H1 (cell line): ENCODE measurements at regions not wholly inside any gene's neighbourhood (a gene's known extent, or its start where the extent isn't known, plus 50 kb on each side); places are given as distances from the start of the nearest gene placed in this dataset.

Source experiments
- CTCF ChIA-PET: fragments of 300-600 bp; sonication (Branson Sonifier 250); formaldehyde crosslinking; loops from one replicate; lab custom pipeline; 2021; ENCODE audit not compliant: partially characterized antibody; lab: Charles Lee
- POLR2A ChIA-PET: fragments of 300-600 bp; sonication (Branson Sonifier 250); formaldehyde crosslinking; loops from one replicate; lab custom pipeline; 2021; ENCODE audit warnings: inconsistent platforms; ENCODE audit not compliant: partially characterized antibody; lab: Charles Lee
- DNase-seq, 2 experiments: peaks; one replicate each; pipeline versions ENCODE4 v3.0.0 to v3.0.0-alpha.2; 2010 to 2022; ENCODE audit warnings: low spot score in 2 of 2, low read depth in 1 of 2, mixed read lengths in 1 of 2
- FAIRE-seq: peaks from 2 replicates; lab custom pipeline; 2011; peaks lifted over from hg19 to GRCh38; lab: Jason Lieb, UNC
- H2AFZ ChIP-seq: 2 replicates; pipeline ENCODE4 v1.8.1; 2012; ENCODE audit warnings: low read length, inconsistent platforms
- H2AK5ac ChIP-seq: 2 replicates; pipeline ENCODE4 v1.6.1; 2013; ENCODE audit warnings: low read depth, low read length
- H2BK120ac ChIP-seq: replicated peaks from 2 replicates; pipeline ENCODE3; 2013; ENCODE audit warnings: low read depth, low read length, inconsistent platforms
- H2BK12ac ChIP-seq: 2 replicates; pipeline ENCODE4 v1.6.1; 2013; ENCODE audit warnings: low read depth, low read length
- H2BK15ac ChIP-seq: 2 replicates; pipeline ENCODE4 v1.6.1; 2013; ENCODE audit warnings: low read length
- H2BK20ac ChIP-seq: 2 replicates; pipeline ENCODE4 v1.6.1; 2013; ENCODE audit warnings: low read length
- H2BK5ac ChIP-seq: 2 replicates; pipeline ENCODE4 v1.6.1; 2013; ENCODE audit warnings: low read depth, low read length
- H3K14ac ChIP-seq: 2 replicates; pipeline ENCODE4 v1.6.1; 2013; ENCODE audit warnings: inconsistent platforms; ENCODE audit not compliant: insufficient read length
- H3K18ac ChIP-seq: 2 replicates; pipeline ENCODE4 v1.6.1; 2013; ENCODE audit warnings: low read length; ENCODE audit errors: extremely low read depth
- H3K23ac ChIP-seq: 2 replicates; pipeline ENCODE4 v1.6.1; 2013; ENCODE audit warnings: inconsistent platforms; ENCODE audit not compliant: insufficient read length
- H3K23me2 ChIP-seq: 2 replicates; pipeline ENCODE4 v1.6.1; 2013; ENCODE audit warnings: low read depth, low read length
- H3K27ac ChIP-seq: 2 replicates; pipeline ENCODE4 v1.6.1; 2011; ENCODE audit warnings: low read depth, low read length, inconsistent platforms
- H3K27me3 ChIP-seq, 4 experiments: replicated peaks in 1 of 4; 1 replicate in 1 of 4; 2 replicates in 3 of 4; pipeline versions ENCODE4 v1.6.1 to v1.8.1; 2011 to 2013; ENCODE audit warnings: low read length in 3 of 4, mild to moderate bottlenecking in 3 of 4, inconsistent platforms in 2 of 4, mixed read lengths in 2 of 4, moderate library complexity in 1 of 4; ENCODE audit not compliant: control insufficient read depth in 3 of 4, insufficient read depth in 3 of 4; ENCODE audit errors: extremely low read depth in 1 of 4
- H3K36me3 ChIP-seq, 4 experiments: 2 replicates each; pipeline versions ENCODE4 v1.6.1 to v1.8.1; 2011 to 2013; ENCODE audit warnings: mild to moderate bottlenecking in 4 of 4, low read length in 3 of 4, moderate library complexity in 2 of 4, control low read depth in 1 of 4, inconsistent platforms in 1 of 4; ENCODE audit not compliant: insufficient read depth in 4 of 4, control insufficient read depth in 2 of 4
- H3K4ac ChIP-seq: replicated peaks from 2 replicates; pipeline ENCODE3; 2013; ENCODE audit warnings: low read length, low read depth, mixed read lengths, inconsistent platforms; ENCODE audit not compliant: insufficient read length
- H3K4me1 ChIP-seq, 4 experiments: replicated peaks in 1 of 4; 1 replicate in 1 of 4; 2 replicates in 3 of 4; pipeline versions ENCODE4 v1.6.1 to v1.8.1; 2011 to 2013; ENCODE audit warnings: low read length in 3 of 4, inconsistent platforms in 2 of 4, mixed read lengths in 1 of 4; ENCODE audit not compliant: insufficient read depth in 4 of 4, control insufficient read depth in 3 of 4
- H3K4me2 ChIP-seq, 2 experiments: 2 replicates each; pipeline versions ENCODE4 v1.6.1 to v1.8.1; 2011 to 2013; ENCODE audit warnings: low read depth in 2 of 2, low read length in 2 of 2, control low read depth in 1 of 2, inconsistent platforms in 1 of 2, mild to moderate bottlenecking in 1 of 2; ENCODE audit not compliant: insufficient read depth in 1 of 2
- H3K4me3 ChIP-seq, 4 experiments: fragments of 200-600, 300-600 bp in 1 of 4; sonication (generic), shearing (Covaris generic), sonication (Bioruptor Twin) in 1 of 4; 2 replicates each; pipeline versions ENCODE4 v1.5.1 to v1.8.1; 2011 to 2016; ENCODE audit warnings: low read length in 4 of 4, low read depth in 3 of 4, control low read depth in 2 of 4, inconsistent platforms in 2 of 4, mild to moderate bottlenecking in 2 of 4, mixed read lengths in 1 of 4, moderate library complexity in 1 of 4; ENCODE audit not compliant: insufficient read depth in 2 of 4; ENCODE audit errors: extremely low read depth in 1 of 4
- H3K56ac ChIP-seq: replicated peaks from 2 replicates; pipeline ENCODE3; 2013; ENCODE audit warnings: low read depth, mild to moderate bottlenecking, mixed read lengths, low read length, inconsistent platforms; ENCODE audit not compliant: insufficient read length
- H3K79me1 ChIP-seq: 2 replicates; pipeline ENCODE4 v1.6.1; 2013; ENCODE audit warnings: low read depth, low read length, control low read depth
- H3K79me2 ChIP-seq, 2 experiments: 2 replicates each; pipeline versions ENCODE4 v1.6.1 to v1.8.1; 2012 to 2013; ENCODE audit warnings: low read length in 2 of 2, mild to moderate bottlenecking in 2 of 2, inconsistent platforms in 1 of 2; ENCODE audit not compliant: insufficient read depth in 2 of 2, control insufficient read depth in 1 of 2
- H3K9ac ChIP-seq, 4 experiments: replicated peaks in 1 of 4; 1 replicate in 1 of 4; 2 replicates in 3 of 4; pipeline versions ENCODE4 v1.6.1 to v1.8.1; 2011 to 2013; ENCODE audit warnings: low read depth in 3 of 4, low read length in 3 of 4, control low read depth in 2 of 4, mild to moderate bottlenecking in 2 of 4, moderate library complexity in 2 of 4, inconsistent platforms in 1 of 4; ENCODE audit errors: extremely low read depth in 1 of 4
- H3K9me3 ChIP-seq, 2 experiments: 2 replicates each; pipeline versions ENCODE4 v1.6.1 to v1.8.1; 2012 to 2013; ENCODE audit warnings: mild to moderate bottlenecking in 2 of 2, moderate library complexity in 2 of 2, control low read depth in 1 of 2, inconsistent platforms in 1 of 2, low read depth in 1 of 2, low read length in 1 of 2, mixed read lengths in 1 of 2; ENCODE audit not compliant: insufficient read depth in 2 of 2
- H4K20me1 ChIP-seq, 2 experiments: replicated peaks in 1 of 2; 2 replicates each; pipeline versions ENCODE3 to v1.8.1; 2011 to 2013; ENCODE audit warnings: inconsistent platforms in 2 of 2, low read length in 2 of 2, mild to moderate bottlenecking in 1 of 2; ENCODE audit not compliant: insufficient read depth in 2 of 2, control insufficient read depth in 1 of 2
- H4K5ac ChIP-seq: 2 replicates; pipeline ENCODE4 v1.6.1; 2013; ENCODE audit warnings: low read length, low read depth, mixed read lengths, inconsistent platforms; ENCODE audit not compliant: insufficient read length
- H4K8ac ChIP-seq: 2 replicates; pipeline ENCODE4 v1.8.0; 2013; ENCODE audit warnings: mild to moderate bottlenecking, moderate library complexity, low read length, inconsistent platforms; ENCODE audit not compliant: insufficient read depth; ENCODE audit errors: extremely low read depth
- H4K91ac ChIP-seq: replicated peaks from 2 replicates; pipeline ENCODE3; 2013; ENCODE audit warnings: low read length, mixed read lengths, inconsistent platforms; ENCODE audit not compliant: insufficient read length
- RFX5 ChIP-seq: IDR thresholded peaks from 2 replicates; pipeline ENCODE4 v1.6.1; 2011; ENCODE audit warnings: low read depth, low read length, improper control_type of control experiment, borderline replicate concordance
- SP1 ChIP-seq: IDR thresholded peaks from 2 replicates; pipeline ENCODE4 v1.6.1; 2011; ENCODE audit warnings: low read depth, low read length
- SRF ChIP-seq: IDR thresholded peaks from 2 replicates; pipeline ENCODE4 v1.6.1; 2011; ENCODE audit warnings: mild to moderate bottlenecking, low read depth, low read length, moderate library complexity
- ZNF274 ChIP-seq: IDR thresholded peaks from 2 replicates; pipeline ENCODE4 v1.7.0; 2012; ENCODE audit warnings: low read length, borderline replicate concordance; ENCODE audit errors: extremely low read depth
- WGBS, 2 experiments: shearing (Covaris generic) in 1 of 2; methylation state at CpG; one replicate each; pipeline versions ENCODE4 v1.1.6 to v1.1.7; 2013 to 2015; ENCODE audit warnings: low lambda C conversion rate in 2 of 2, mixed read lengths in 2 of 2, inconsistent platforms in 1 of 2, low coverage in 1 of 2, missing lambda C conversion rate in 1 of 2; ENCODE audit not compliant: insufficient replicate concordance in 2 of 2, insufficient coverage in 1 of 2, insufficient read length in 1 of 2; ENCODE audit errors: extremely low coverage in 1 of 2, missing lambda C conversion rate in 1 of 2; 5-methylcytosine and 5-hydroxymethylcytosine counted together
- TF ChIP-seq, protein P1 (sequence below), 3 experiments: IDR thresholded peaks; 1 replicate in 2 of 3; 2 replicates in 1 of 3; pipeline versions ENCODE4 v1.5.1 to v1.6.1; 2011; ENCODE audit warnings: low read length in 3 of 3, mild to moderate bottlenecking in 3 of 3, inconsistent platforms in 2 of 3, low read depth in 1 of 3, moderate library complexity in 1 of 3; ENCODE audit not compliant: insufficient read depth in 1 of 3; ENCODE audit errors: control extremely low read depth in 1 of 3
- TF ChIP-seq, protein P2 (sequence below): IDR thresholded peaks from 2 replicates; pipeline ENCODE4 v1.6.1; 2012; ENCODE audit warnings: low read length, inconsistent platforms

- Histone ChIP-seq H2AK5ac (no peak overlapping the region), H2BK12ac (no peak overlapping the region), H3K27me3 (peaks cover 0 to 1% (median 0%) of the 10 kb centered on the region in 4 experiments; a peak in 1 of 7 replicates), H3K18ac (no peak overlapping the region), H3K27ac (no peak overlapping the region), H3K79me1 (no peaks in the 10 kb centered on the region), H3K4me3 (no peak overlapping the region), H3K9me3 (no peaks in the 10 kb centered on the region), H3K23ac (no peak overlapping the region), H4K5ac (no peak overlapping the region), H2BK15ac (no peak overlapping the region), H3K9ac (no peak overlapping the region), H4K8ac (no peak overlapping the region), H3K36me3 (no peaks in the 10 kb centered on the region), H3K4me1 (no peaks in the 10 kb centered on the region), H2AFZ (no peak overlapping the region), H2BK120ac (no peak overlapping the region), H3K14ac (no peak overlapping the region), H2BK20ac (no peak overlapping the region), H3K4ac (no peak overlapping the region), H2BK5ac (no peak overlapping the region), H3K79me2 (no peaks in the 10 kb centered on the region), H3K4me2 (no peak overlapping the region), H4K20me1 (no peaks in the 10 kb centered on the region), H4K91ac (no peak overlapping the region), H3K23me2 (no peaks in the 10 kb centered on the region), H3K56ac (no peak overlapping the region)
- DNase-seq (no peak), FAIRE-seq (no peak)
- CTCF ChIA-PET: no interaction called here
- WGBS, 2 experiments: 98% methylated on average over 2 of the region's 2 CpGs; no CpG with 5 or more reads in 1 of the 2 experiments
- no peak for TF ChIP-seq SRF
- TF ChIP-seq ZNF274: no peak
- TF ChIP-seq SP1: no peak
- TF ChIP-seq, protein P1, sequence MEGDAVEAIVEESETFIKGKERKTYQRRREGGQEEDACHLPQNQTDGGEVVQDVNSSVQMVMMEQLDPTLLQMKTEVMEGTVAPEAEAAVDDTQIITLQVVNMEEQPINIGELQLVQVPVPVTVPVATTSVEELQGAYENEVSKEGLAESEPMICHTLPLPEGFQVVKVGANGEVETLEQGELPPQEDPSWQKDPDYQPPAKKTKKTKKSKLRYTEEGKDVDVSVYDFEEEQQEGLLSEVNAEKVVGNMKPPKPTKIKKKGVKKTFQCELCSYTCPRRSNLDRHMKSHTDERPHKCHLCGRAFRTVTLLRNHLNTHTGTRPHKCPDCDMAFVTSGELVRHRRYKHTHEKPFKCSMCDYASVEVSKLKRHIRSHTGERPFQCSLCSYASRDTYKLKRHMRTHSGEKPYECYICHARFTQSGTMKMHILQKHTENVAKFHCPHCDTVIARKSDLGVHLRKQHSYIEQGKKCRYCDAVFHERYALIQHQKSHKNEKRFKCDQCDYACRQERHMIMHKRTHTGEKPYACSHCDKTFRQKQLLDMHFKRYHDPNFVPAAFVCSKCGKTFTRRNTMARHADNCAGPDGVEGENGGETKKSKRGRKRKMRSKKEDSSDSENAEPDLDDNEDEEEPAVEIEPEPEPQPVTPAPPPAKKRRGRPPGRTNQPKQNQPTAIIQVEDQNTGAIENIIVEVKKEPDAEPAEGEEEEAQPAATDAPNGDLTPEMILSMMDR (IDR thresholded peaks at IDR 0.05; ENCODE audit: control extremely low read depth in 1 of 3, insufficient read depth in 1 of 3, low read depth in 1 of 3, low read length in 3 of 3): no peak
- TF ChIP-seq, protein P2, sequence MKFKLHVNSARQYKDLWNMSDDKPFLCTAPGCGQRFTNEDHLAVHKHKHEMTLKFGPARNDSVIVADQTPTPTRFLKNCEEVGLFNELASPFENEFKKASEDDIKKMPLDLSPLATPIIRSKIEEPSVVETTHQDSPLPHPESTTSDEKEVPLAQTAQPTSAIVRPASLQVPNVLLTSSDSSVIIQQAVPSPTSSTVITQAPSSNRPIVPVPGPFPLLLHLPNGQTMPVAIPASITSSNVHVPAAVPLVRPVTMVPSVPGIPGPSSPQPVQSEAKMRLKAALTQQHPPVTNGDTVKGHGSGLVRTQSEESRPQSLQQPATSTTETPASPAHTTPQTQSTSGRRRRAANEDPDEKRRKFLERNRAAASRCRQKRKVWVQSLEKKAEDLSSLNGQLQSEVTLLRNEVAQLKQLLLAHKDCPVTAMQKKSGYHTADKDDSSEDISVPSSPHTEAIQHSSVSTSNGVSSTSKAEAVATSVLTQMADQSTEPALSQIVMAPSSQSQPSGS: no peak
- no peak for TF ChIP-seq RFX5
- POLR2A ChIA-PET: no interaction called here
These were observed 550.2 kb upstream of the LINC00305 start for GRCh38 chr18:64699081-64699480.
